Fibroblast of lung (primary cell): ENCODE measurements at regions not wholly inside any gene's neighbourhood (a gene's known extent, or its start where the extent isn't known, plus 50 kb on each side); places are given as distances from the start of the nearest gene placed in this dataset.

Experiments
- EZH2 ChIP-seq: IDR thresholded peaks from 2 replicates; pipeline ENCODE4 v1.5.1; 2012; ENCODE audit warnings: low read length, control low read depth, mild to moderate bottlenecking; ENCODE audit errors: missing control alignments
- TF ChIP-seq, protein P1 (sequence below), 2 donors: IDR thresholded peaks in 1 of 2; conservative IDR thresholded peaks in 1 of 2; 1 replicate in 1 of 2; 2 replicates in 1 of 2; pipeline ENCODE4 v1.5.1; 2011 to 2012; ENCODE audit warnings: low read length in 2 of 2, control low read depth in 1 of 2, inconsistent platforms in 1 of 2, low read depth in 1 of 2, mild to moderate bottlenecking in 1 of 2

DNA sequence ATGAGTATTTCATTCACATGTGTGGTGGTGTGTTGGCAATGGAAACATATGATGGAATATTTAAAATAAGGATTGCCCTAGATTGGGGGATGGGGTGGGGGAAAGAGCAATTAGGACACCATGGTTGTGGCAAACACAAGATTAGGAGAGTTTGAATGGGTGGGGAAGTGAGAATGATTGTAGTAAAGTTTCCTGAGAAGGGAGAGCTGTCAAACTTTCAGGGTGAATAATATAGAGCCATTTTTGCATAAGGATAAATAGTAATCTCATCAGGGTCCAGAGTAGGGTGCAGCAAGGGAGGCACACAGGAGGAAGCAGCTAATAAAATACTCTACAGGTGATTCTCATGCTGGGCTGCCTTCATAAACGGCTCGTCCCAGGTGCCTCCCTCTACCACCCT is 294.9 kb upstream of the MARCKS start:
- TF ChIP-seq, protein P1, sequence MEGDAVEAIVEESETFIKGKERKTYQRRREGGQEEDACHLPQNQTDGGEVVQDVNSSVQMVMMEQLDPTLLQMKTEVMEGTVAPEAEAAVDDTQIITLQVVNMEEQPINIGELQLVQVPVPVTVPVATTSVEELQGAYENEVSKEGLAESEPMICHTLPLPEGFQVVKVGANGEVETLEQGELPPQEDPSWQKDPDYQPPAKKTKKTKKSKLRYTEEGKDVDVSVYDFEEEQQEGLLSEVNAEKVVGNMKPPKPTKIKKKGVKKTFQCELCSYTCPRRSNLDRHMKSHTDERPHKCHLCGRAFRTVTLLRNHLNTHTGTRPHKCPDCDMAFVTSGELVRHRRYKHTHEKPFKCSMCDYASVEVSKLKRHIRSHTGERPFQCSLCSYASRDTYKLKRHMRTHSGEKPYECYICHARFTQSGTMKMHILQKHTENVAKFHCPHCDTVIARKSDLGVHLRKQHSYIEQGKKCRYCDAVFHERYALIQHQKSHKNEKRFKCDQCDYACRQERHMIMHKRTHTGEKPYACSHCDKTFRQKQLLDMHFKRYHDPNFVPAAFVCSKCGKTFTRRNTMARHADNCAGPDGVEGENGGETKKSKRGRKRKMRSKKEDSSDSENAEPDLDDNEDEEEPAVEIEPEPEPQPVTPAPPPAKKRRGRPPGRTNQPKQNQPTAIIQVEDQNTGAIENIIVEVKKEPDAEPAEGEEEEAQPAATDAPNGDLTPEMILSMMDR (conservative IDR thresholded peaks at IDR 0.05 in 1 of 2, IDR thresholded peaks at IDR 0.05 in 1 of 2; ENCODE audit: low read depth in 1 of 2, low read length in 2 of 2), result no peak
- no peak for TF ChIP-seq EZH2
